ENCODE measurements at regions not wholly inside any gene's neighbourhood (a gene's known extent, or its start where the extent isn't known, plus 50 kb on each side); places are given as distances from the start of the nearest gene placed in this dataset.

DNA sequence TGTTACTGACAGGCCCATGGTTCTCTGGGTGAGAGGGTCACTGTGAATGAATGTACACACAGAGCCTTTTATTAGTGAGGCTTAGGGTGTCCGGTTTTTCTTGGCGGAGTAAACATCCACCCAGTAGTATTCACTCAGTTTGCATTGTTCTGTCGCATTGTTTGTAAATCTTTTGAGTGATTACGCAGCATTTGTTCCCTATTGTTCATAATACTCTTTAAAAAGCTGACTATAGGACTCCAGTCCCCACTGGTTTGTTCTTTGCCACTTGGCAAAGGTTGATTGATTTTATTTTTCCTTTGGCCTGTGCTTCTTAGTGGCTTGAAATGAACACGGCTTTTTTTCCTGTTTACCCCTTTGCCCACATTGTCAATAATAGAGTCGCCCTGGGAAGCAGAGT, 130.1 kb upstream of the ESR1 start:
- no peak for TF ChIP-seq RAD21 (IDR thresholded peaks at IDR 0.05; ENCODE audit: low read depth)
- no peak for TF ChIP-seq EGR1 (IDR thresholded peaks at IDR 0.05)
- TF ChIP-seq, protein P1, sequence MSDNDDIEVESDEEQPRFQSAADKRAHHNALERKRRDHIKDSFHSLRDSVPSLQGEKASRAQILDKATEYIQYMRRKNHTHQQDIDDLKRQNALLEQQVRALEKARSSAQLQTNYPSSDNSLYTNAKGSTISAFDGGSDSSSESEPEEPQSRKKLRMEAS (IDR thresholded peaks at IDR 0.05) = no peak
- no peak for TF ChIP-seq ZBTB7A (IDR thresholded peaks at IDR 0.05; ENCODE audit: low read depth)
- TF ChIP-seq, protein P2, sequence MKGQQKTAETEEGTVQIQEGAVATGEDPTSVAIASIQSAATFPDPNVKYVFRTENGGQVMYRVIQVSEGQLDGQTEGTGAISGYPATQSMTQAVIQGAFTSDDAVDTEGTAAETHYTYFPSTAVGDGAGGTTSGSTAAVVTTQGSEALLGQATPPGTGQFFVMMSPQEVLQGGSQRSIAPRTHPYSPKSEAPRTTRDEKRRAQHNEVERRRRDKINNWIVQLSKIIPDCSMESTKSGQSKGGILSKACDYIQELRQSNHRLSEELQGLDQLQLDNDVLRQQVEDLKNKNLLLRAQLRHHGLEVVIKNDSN (IDR thresholded peaks at IDR 0.05) = no peak
- TF ChIP-seq, protein P3, sequence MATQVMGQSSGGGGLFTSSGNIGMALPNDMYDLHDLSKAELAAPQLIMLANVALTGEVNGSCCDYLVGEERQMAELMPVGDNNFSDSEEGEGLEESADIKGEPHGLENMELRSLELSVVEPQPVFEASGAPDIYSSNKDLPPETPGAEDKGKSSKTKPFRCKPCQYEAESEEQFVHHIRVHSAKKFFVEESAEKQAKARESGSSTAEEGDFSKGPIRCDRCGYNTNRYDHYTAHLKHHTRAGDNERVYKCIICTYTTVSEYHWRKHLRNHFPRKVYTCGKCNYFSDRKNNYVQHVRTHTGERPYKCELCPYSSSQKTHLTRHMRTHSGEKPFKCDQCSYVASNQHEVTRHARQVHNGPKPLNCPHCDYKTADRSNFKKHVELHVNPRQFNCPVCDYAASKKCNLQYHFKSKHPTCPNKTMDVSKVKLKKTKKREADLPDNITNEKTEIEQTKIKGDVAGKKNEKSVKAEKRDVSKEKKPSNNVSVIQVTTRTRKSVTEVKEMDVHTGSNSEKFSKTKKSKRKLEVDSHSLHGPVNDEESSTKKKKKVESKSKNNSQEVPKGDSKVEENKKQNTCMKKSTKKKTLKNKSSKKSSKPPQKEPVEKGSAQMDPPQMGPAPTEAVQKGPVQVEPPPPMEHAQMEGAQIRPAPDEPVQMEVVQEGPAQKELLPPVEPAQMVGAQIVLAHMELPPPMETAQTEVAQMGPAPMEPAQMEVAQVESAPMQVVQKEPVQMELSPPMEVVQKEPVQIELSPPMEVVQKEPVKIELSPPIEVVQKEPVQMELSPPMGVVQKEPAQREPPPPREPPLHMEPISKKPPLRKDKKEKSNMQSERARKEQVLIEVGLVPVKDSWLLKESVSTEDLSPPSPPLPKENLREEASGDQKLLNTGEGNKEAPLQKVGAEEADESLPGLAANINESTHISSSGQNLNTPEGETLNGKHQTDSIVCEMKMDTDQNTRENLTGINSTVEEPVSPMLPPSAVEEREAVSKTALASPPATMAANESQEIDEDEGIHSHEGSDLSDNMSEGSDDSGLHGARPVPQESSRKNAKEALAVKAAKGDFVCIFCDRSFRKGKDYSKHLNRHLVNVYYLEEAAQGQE (IDR thresholded peaks at IDR 0.05; ENCODE audit: low read depth) = no peak
- TF ChIP-seq TAF1 (IDR thresholded peaks at IDR 0.05; ENCODE audit: low read depth) = no peak
- TF ChIP-seq CREB1 (IDR thresholded peaks at IDR 0.05; ENCODE audit: low read depth) = no peak
- no peak for TF ChIP-seq YY1 (IDR thresholded peaks at IDR 0.05; ENCODE audit: low read depth)
- no peak for TF ChIP-seq CEBPB (IDR thresholded peaks at IDR 0.05)
- peak; percentile 80 for TF ChIP-seq EP300 (IDR thresholded peaks at IDR 0.05; ENCODE audit: borderline replicate concordance)
- peak; percentile 71 for TF ChIP-seq NFIC (IDR thresholded peaks at IDR 0.05)
- peak; percentile 59 for TF ChIP-seq FOXM1 (IDR thresholded peaks at IDR 0.05; ENCODE audit: borderline replicate concordance, low read depth)
- TF ChIP-seq TCF12 (IDR thresholded peaks at IDR 0.05; ENCODE audit: low read depth) = peak; percentile 67; the same call in 1 of the 2 replicates
- peak; percentile 50 for TF ChIP-seq TEAD4 (IDR thresholded peaks at IDR 0.05)

DNA sequence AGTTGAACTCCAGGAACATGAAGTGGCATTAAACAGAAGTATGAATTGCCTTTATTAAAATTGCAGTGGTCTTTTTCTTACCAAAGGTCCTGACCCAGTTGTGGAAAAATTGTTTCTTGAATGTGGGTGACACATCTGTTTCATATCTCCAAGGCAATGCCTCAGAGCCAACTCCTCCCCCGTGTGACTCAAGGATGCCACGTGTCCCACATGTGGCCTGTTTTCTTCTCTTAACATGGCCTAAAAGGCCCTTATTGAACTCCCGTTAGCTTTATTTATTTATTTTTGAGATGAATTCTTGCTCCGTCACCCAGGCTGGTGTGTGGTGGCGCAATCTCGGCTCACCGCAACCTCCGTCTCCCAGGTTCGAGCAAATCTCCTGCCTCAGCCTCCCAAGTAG, 128.4 kb upstream of the ESR1 start:
- TF ChIP-seq CREB1 (IDR thresholded peaks at IDR 0.05; ENCODE audit: low read depth) (no peak), CEBPB (IDR thresholded peaks at IDR 0.05) (0 out of 2 replicates have a peak, but pooled peaks have one; percentile 11), NFIC (IDR thresholded peaks at IDR 0.05) (no peak), TCF12 (IDR thresholded peaks at IDR 0.05; ENCODE audit: low read depth) (no peak)
- TF ChIP-seq, protein P1 (IDR thresholded peaks at IDR 0.05) = peak; percentile 35; the same call in 1 of the 2 replicates

DNA sequence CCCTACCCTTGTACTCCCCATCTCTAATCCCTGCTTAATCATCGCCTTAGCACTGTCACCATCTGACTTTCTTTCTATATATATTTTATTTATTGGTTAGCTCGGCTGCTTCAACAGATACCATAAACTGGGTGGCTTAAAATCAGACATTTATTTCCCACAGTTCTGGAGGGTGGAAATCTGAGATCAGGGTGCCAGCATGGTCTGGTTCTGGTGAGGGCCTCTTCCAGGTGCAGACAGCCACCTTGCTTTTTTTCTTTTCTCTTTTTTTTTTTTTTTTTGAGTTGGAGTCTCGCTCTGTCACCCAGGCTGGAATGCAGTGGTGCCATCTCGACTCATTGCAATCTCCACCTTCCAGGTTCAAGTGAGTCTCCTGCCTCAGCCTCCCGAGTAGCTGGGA, 127.5 kb upstream of the ESR1 start:
- TF ChIP-seq TEAD4 (IDR thresholded peaks at IDR 0.05) (no peak), ZBTB7A (IDR thresholded peaks at IDR 0.05; ENCODE audit: low read depth) (no peak), CREB1 (IDR thresholded peaks at IDR 0.05; ENCODE audit: low read depth) (no peak), CEBPB (IDR thresholded peaks at IDR 0.05) (no peak), TCF12 (IDR thresholded peaks at IDR 0.05; ENCODE audit: low read depth) (no peak), TAF1 (IDR thresholded peaks at IDR 0.05; ENCODE audit: low read depth) (no peak), EP300 (IDR thresholded peaks at IDR 0.05; ENCODE audit: borderline replicate concordance) (no peak), EGR1 (IDR thresholded peaks at IDR 0.05) (no peak), FOXM1 (IDR thresholded peaks at IDR 0.05; ENCODE audit: borderline replicate concordance, low read depth) (no peak), YY1 (IDR thresholded peaks at IDR 0.05; ENCODE audit: low read depth) (no peak)
- TF ChIP-seq, protein P3 (IDR thresholded peaks at IDR 0.05; ENCODE audit: low read depth) = no peak
- TF ChIP-seq, protein P1 (IDR thresholded peaks at IDR 0.05) = no peak
- TF ChIP-seq, protein P2 (IDR thresholded peaks at IDR 0.05) = no peak

DNA sequence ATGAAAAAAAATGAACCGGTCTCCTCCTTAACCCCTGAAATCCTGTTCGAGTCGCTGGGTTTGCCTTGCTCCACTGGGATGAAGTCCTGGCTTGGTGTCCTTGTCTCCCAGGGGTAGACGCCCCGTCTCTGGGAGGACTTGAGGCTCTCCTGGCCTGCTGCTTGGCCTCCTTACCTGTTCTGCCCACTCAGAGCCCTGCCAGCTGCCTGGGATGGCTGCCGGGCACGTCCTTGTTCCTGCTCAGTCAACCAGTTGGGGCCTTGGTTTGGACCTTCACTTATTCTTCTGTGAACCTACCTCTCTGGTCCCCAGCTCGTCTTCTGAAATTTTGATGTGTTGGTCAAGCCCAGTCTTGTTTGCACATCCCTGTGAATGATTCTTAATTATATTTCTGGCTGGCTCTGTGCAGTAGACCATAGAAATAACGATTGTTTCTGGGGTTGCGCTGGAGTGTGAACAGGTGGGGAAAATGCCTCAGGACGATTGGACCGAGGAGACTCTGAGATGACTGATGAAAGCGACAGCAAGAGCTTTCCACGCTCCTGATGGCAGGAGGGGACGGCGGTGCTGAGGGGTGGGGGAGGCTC, 126.5 kb upstream of the ESR1 start:
- peak; percentile 37; the same call in 1 of the 2 replicates for TF ChIP-seq CREB1 (IDR thresholded peaks at IDR 0.05; ENCODE audit: low read depth)
- TF ChIP-seq, protein P1 (IDR thresholded peaks at IDR 0.05) = peak; percentile 82; the same call in 1 of the 2 replicates
- peak; percentile 78 for TF ChIP-seq YY1 (IDR thresholded peaks at IDR 0.05; ENCODE audit: low read depth)
- TF ChIP-seq TEAD4 (IDR thresholded peaks at IDR 0.05) = peak; percentile 95
- TF ChIP-seq EGR1 (IDR thresholded peaks at IDR 0.05) = peak; percentile 60
- TF ChIP-seq ZBTB7A (IDR thresholded peaks at IDR 0.05; ENCODE audit: low read depth) = no peak; the same call in 1 of the 2 replicates
- TF ChIP-seq TCF12 (IDR thresholded peaks at IDR 0.05; ENCODE audit: low read depth) = peak; percentile 98
- TF ChIP-seq TAF1 (IDR thresholded peaks at IDR 0.05; ENCODE audit: low read depth) = peak; percentile 47; the same call in 1 of the 2 replicates
- no peak for TF ChIP-seq CEBPB (IDR thresholded peaks at IDR 0.05)
- TF ChIP-seq FOXM1 (IDR thresholded peaks at IDR 0.05; ENCODE audit: borderline replicate concordance, low read depth) = peak; percentile 97
- TF ChIP-seq RAD21 (IDR thresholded peaks at IDR 0.05; ENCODE audit: low read depth) = peak; percentile 28
- TF ChIP-seq, protein P2 (IDR thresholded peaks at IDR 0.05) = peak; percentile 45; the same call in 1 of the 2 replicates
- TF ChIP-seq NFIC (IDR thresholded peaks at IDR 0.05) = peak; percentile 92
- peak; percentile 99 for TF ChIP-seq EP300 (IDR thresholded peaks at IDR 0.05; ENCODE audit: borderline replicate concordance)
- TF ChIP-seq, protein P3 (IDR thresholded peaks at IDR 0.05; ENCODE audit: low read depth) = no peak

Measured in Ishikawa (cell line).